Lung (tissue), 11 donors: ENCODE measurements at regions not wholly inside any gene's neighbourhood (a gene's known extent, or its start where the extent isn't known, plus 50 kb on each side); places are given as distances from the start of the nearest gene placed in this dataset.

ENCODE experiments used
- ATAC-seq: fragments of 200-7000 bp; cut with Tn5 transposase; one replicate; pipeline ENCODE4 v1.9.1; 2020; ENCODE audit warnings: moderate number of reproducible peaks; ENCODE audit not compliant: insufficient read depth, low FRiP score
- DNase-seq, 3 donors: peaks; one replicate each; pipeline ENCODE4 v3.0.0-alpha.2; 2013 to 2017
- H3K27ac ChIP-seq, 2 donors: one replicate each; pipeline ENCODE4 v1.5.1; 2013; ENCODE audit warnings: mild to moderate bottlenecking in 2 of 2, moderate library complexity in 2 of 2, control low read depth in 1 of 2, inconsistent platforms in 1 of 2, low read depth in 1 of 2, low read length in 1 of 2
- H3K27me3 ChIP-seq, 3 donors: one replicate each; pipeline ENCODE4 v1.5.1; 2013; ENCODE audit warnings: low read length in 2 of 3; ENCODE audit not compliant: control insufficient read depth in 3 of 3, insufficient read depth in 3 of 3
- H3K36me3 ChIP-seq, 4 donors: one replicate each; pipeline ENCODE4 v1.5.1; 2013; ENCODE audit warnings: low read length in 4 of 4, mild to moderate bottlenecking in 1 of 4, moderate library complexity in 1 of 4; ENCODE audit not compliant: control insufficient read depth in 4 of 4, insufficient read depth in 4 of 4
- H3K4me1 ChIP-seq, 5 donors: one replicate each; pipeline ENCODE4 v1.5.1; 2013; ENCODE audit warnings: low read length in 5 of 5, mild to moderate bottlenecking in 2 of 5, moderate library complexity in 1 of 5; ENCODE audit not compliant: control insufficient read depth in 5 of 5, insufficient read depth in 5 of 5
- H3K4me3 ChIP-seq: one replicate; pipeline ENCODE4 v1.5.1; 2013; ENCODE audit warnings: mild to moderate bottlenecking, control low read depth, moderate library complexity
- H3K9ac ChIP-seq, 2 donors: one replicate each; pipeline ENCODE4 v1.5.1; 2013; ENCODE audit warnings: low read length in 2 of 2, control low read depth in 1 of 2; ENCODE audit not compliant: insufficient read depth in 1 of 2
- H3K9me3 ChIP-seq, 4 donors: one replicate each; pipeline ENCODE4 v1.5.1; 2013; ENCODE audit warnings: low read length in 3 of 4, mild to moderate bottlenecking in 1 of 4, moderate library complexity in 1 of 4; ENCODE audit not compliant: control insufficient read depth in 4 of 4, insufficient read depth in 3 of 4
- WGBS, 2 donors: extraction: QIAGEN DNeasy Blood & Tissue Kit; methylation state at CpG; one replicate each; pipeline ENCODE4 v1.1.7; 2013; 5-methylcytosine and 5-hydroxymethylcytosine counted together
- TF ChIP-seq, protein P1 (sequence below): IDR thresholded peaks from 2 replicates; pipeline ENCODE4 v1.5.1; 2012; ENCODE audit warnings: mild to moderate bottlenecking; ENCODE audit errors: control extremely low read depth, extremely low read depth
- donor health status: control.
- donor health status: control.
- donor health status: Bipolar disorder and iron deficiency.
- donor health status: healthy.
- donor health status: DM: yes; HTN: yes; CAD: no.

DNA sequence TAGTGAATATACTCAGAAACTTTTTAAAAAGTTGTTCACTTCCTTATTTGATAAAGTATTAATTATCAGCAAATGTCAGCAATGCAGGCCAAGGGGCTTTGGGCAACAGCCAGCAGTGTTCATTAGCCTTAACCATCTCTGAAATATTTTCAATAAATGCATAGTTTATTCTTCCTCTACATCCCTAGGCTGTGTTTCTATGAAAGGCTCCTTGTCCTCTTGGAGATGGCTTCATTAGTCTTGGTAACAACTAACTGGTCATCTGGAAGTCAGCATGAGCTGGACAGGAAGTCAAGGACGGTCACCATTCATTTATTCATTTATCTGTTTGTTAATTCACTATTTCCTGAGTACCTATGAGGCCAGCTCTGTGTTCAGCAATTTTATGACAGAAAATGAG, 124.0 kb upstream of the TMEM132D start:
- DNase-seq (no peak), ATAC-seq (no peak)
- Histone ChIP-seq H3K27ac (no peak overlapping the region), H3K36me3 (no peaks in the 10 kb centered on the region), H3K4me3 (no peak overlapping the region), H3K4me1 (no peaks in the 10 kb centered on the region), H3K9ac (no peak overlapping the region), H3K9me3 (peaks cover 0 to 2% (median 0%) of the 10 kb centered on the region in 4 donors), H3K27me3 (peaks cover 0 to 7% (median 2%) of the 10 kb centered on the region in 3 donors)
- 57 to 59% methylated on average over 1 of the region's 1 CpG for WGBS, 2 donors
- TF ChIP-seq, protein P1, sequence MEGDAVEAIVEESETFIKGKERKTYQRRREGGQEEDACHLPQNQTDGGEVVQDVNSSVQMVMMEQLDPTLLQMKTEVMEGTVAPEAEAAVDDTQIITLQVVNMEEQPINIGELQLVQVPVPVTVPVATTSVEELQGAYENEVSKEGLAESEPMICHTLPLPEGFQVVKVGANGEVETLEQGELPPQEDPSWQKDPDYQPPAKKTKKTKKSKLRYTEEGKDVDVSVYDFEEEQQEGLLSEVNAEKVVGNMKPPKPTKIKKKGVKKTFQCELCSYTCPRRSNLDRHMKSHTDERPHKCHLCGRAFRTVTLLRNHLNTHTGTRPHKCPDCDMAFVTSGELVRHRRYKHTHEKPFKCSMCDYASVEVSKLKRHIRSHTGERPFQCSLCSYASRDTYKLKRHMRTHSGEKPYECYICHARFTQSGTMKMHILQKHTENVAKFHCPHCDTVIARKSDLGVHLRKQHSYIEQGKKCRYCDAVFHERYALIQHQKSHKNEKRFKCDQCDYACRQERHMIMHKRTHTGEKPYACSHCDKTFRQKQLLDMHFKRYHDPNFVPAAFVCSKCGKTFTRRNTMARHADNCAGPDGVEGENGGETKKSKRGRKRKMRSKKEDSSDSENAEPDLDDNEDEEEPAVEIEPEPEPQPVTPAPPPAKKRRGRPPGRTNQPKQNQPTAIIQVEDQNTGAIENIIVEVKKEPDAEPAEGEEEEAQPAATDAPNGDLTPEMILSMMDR, result no peak

DNA sequence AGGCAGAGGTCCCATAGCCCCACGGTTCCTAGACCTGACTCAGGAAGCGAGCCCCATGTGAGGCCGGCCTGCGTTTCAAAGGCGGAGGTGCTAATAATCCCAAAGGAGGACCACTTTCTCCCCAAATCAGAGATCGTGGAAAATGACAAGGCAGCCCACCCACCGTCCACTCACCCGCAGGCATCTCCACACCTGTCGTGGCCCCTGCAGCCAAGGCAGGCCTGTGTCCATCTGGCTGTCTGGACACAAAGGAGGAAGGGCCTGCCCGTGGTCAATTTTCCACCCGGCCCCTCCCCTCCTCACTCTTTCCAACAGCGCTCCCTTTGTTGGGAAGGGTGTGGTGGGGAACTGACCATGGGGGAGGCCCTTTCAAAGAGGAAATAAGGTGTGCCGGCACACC, 125.3 kb upstream of the TMEM132D start:
- H3K27ac ChIP-seq, result no peak overlapping the region
- no peaks in the 10 kb centered on the region for H3K36me3 ChIP-seq
- H3K4me1 ChIP-seq, result no peaks in the 10 kb centered on the region
- no peak overlapping the region for H3K4me3 ChIP-seq
- WGBS, 2 donors, result 84 to 87% methylated on average over 13 of the region's 13 CpGs
- H3K9ac ChIP-seq, result no peak overlapping the region
- no peak for ATAC-seq
- no peak for DNase-seq
- H3K27me3 ChIP-seq, result peaks cover 1 to 8% (median 2%) of the 10 kb centered on the region in 3 donors
- TF ChIP-seq, protein P1, result no peak
- peaks cover 0 to 2% (median 0%) of the 10 kb centered on the region in 4 donors for H3K9me3 ChIP-seq

DNA sequence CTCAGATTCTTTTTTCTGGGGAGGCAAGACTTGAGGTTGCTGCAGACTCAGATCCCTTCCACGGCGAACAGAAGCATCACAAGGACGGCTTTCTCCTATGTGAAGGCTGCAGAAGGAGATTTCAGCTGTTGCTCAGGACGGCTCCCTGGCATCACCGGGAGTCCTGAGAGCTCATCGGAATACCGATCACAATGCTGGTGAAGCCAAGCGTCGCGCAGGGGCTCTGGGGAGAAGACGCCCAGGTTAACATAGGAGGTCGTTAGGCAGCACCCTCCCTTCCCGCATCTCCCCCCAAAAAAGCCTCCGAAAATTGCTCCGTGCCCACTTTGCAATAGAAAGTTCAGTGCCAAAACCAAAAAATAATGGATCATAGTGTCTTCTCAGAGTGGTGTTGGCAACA, 127.2 kb upstream of the TMEM132D start:
- no peaks in the 10 kb centered on the region for H3K4me1 ChIP-seq
- DNase-seq, result no peak
- H3K9me3 ChIP-seq, result peaks cover 0 to 2% (median 0%) of the 10 kb centered on the region in 4 donors
- no peak overlapping the region for H3K9ac ChIP-seq
- no peak overlapping the region for H3K4me3 ChIP-seq
- TF ChIP-seq, protein P1, result no peak
- WGBS, 2 donors, result 79 to 86% methylated on average over 15 of the region's 15 CpGs
- ATAC-seq, result no peak
- H3K27ac ChIP-seq, result no peak overlapping the region
- H3K27me3 ChIP-seq, result peaks cover 0 to 8% (median 3%) of the 10 kb centered on the region in 3 donors
- no peaks in the 10 kb centered on the region for H3K36me3 ChIP-seq

DNA sequence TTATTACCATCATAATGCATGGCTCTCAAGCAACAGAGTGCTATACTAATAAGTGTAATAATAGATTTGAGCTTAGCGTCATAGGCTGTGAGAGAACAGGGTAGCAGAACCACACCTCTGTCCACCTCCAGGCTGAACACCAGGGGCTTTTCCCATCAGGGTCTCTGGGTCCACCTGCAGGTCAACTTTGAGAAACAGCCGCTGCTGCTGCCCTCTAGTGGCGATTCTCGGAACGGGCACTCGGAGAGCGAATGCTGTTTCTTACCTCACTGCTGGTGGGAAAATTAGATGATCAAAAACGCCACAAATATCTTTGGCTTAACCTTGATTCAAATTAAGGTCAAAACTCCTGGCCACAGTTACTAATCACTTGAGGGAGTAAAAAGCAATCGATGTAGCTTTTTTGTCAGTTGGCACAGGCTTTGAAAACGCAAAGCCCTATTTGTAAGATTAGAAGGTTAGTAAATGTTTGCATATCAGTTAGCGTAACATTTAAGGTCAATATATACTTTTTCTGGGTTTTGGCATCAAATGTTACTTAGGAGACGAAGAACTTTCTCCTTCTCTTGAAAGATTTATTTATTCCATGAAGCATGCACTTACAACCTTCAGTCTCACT, 127.9 kb upstream of the TMEM132D start:
- DNase-seq, result peak; percentile 33 to 66 (median 45)
- Histone ChIP-seq H3K9me3 (peaks cover 0 to 2% (median 0%) of the 10 kb centered on the region in 4 donors), H3K9ac (no peak overlapping the region), H3K27me3 (peaks cover 0 to 8% (median 3%) of the 10 kb centered on the region in 3 donors), H3K4me1 (no peaks in the 10 kb centered on the region), H3K36me3 (no peaks in the 10 kb centered on the region), H3K27ac (no peak overlapping the region), H3K4me3 (no peak overlapping the region)
- 17 to 18% methylated on average over 12 of the region's 12 CpGs for WGBS, 2 donors
- TF ChIP-seq, protein P1, result peak; percentile 74
- no peak for ATAC-seq
